Effector memory CD8-positive, alpha-beta T cell (primary cell): ENCODE measurements at regions not wholly inside any gene's neighbourhood (a gene's known extent, or its start where the extent isn't known, plus 50 kb on each side); places are given as distances from the start of the nearest gene placed in this dataset.
"Not testable (repeated sequence)": the region's sequence is repeated elsewhere in the genome, so short reads cannot be mapped to it uniquely, and the experiment has no call there.

Experiments used
- ATAC-seq: fragments of 150-1000 bp; cut with Tn5 transposase; replicated peaks from 2 replicates; pipeline ENCODE4 v1.10.0; 2021; ENCODE audit warnings: mild to moderate bottlenecking, moderate library complexity
- DNase-seq, 3 experiments: peaks; one replicate each; pipeline ENCODE4 v3.0.0; 2021
- H3K27ac Mint-ChIP-seq, 2 donors: one replicate each; pipeline ENCODE4 v1.8.0; 2022; ENCODE audit warnings: mild to moderate bottlenecking in 2 of 2, mixed read lengths in 2 of 2, moderate library complexity in 2 of 2
- H3K27me3 Mint-ChIP-seq, 2 donors: one replicate each; pipeline ENCODE4 v1.8.0; 2022; ENCODE audit warnings: mixed read lengths in 2 of 2
- H3K36me3 Mint-ChIP-seq: one replicate; pipeline ENCODE4 v1.8.0; 2022; ENCODE audit warnings: mild to moderate bottlenecking, moderate library complexity, mixed read lengths; ENCODE audit not compliant: insufficient read depth
- H3K4me1 Mint-ChIP-seq, 2 donors: one replicate each; pipeline ENCODE4 v1.8.0; 2022; ENCODE audit warnings: low read depth in 2 of 2, mixed read lengths in 2 of 2
- H3K4me3 Mint-ChIP-seq, 2 donors: one replicate each; pipeline ENCODE4 v1.8.0; 2022; ENCODE audit warnings: mild to moderate bottlenecking in 2 of 2, mixed read lengths in 2 of 2, moderate library complexity in 2 of 2
- H3K9me3 Mint-ChIP-seq, 2 donors: one replicate each; pipeline ENCODE4 v1.8.0; 2022; ENCODE audit warnings: mixed read lengths in 2 of 2

DNA sequence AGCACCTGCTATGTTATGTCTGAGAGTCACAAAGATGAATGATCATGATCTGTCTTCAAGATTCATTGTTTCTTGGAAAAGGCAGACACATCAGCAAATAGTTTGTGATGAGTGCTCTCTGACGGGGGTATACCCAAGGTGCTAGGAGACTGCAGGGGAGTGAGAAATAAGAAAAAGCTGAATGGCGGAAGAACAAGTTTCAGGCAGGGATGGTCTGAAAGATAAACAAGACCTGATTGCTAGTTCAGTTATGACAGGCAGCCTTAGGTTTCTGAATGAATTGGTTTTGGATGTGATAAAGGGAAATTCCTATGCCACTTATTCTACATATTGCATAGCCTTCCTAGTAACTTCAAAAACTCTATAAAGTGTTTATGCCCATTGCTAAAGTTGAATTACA is 327.0 kb upstream of the DKK2 start:
- DNase-seq (no peak), ATAC-seq (no peak)
- Mint-ChIP-seq H3K27ac (no peak overlapping the region), H3K4me3 (no peak overlapping the region), H3K4me1 (no peaks in the 10 kb centered on the region), H3K36me3 (no peaks in the 10 kb centered on the region), H3K27me3 (no peaks in the 10 kb centered on the region), H3K9me3 (peaks cover 0 to 4% of the 10 kb centered on the region in 2 donors)

DNA sequence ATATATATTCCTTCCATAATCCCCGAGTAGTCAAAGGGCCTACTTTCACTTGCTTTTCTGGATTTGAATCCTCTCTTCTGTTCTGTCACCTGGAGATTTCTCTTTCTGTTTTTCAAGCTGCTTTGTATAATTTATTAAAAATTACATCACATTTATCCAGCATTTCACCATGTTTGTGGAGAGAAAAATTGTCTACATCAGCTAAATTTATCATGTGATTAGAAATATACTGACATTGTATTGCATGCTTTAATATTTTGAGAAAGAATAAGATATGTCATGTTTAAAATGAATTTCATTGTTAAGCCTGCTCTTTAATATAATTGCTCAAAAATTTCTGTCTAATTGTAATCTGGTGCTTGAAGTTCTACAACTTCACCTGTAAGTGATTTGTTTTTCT is 323.1 kb upstream of the DKK2 start:
- no peaks in the 10 kb centered on the region for H3K4me1 Mint-ChIP-seq
- DNase-seq (no peak), ATAC-seq (no peak)
- H3K9me3 Mint-ChIP-seq, result no peaks in the 10 kb centered on the region
- no peak overlapping the region for H3K4me3 Mint-ChIP-seq
- no peaks in the 10 kb centered on the region for H3K36me3 Mint-ChIP-seq
- no peaks in the 10 kb centered on the region for H3K27me3 Mint-ChIP-seq
- H3K27ac Mint-ChIP-seq, result no peak overlapping the region

DNA sequence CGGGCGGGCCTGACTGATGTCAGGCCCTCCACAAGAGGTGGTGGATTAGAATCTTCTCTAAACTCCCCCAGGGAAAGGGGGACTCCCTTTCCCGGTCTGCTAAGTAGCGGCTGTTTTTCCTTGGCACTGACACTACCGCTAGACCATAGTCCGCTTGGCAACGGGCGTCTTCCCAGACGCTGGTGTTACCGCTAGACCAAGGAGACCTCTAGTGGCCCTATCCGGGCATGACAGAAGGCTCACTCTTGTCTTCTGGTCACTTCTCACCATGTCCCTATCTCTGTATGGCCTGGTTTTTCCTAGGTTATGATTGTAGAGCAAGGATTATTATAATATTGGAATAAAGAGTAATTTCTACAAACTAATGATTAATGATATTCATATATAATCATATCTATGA is 318.2 kb upstream of the DKK2 start:
- H3K9me3 Mint-ChIP-seq, H3K4me3 Mint-ChIP-seq, H3K27ac Mint-ChIP-seq, ATAC-seq, H3K27me3 Mint-ChIP-seq, DNase-seq, H3K4me1 Mint-ChIP-seq, H3K36me3 Mint-ChIP-seq: not testable (repeated sequence)

DNA sequence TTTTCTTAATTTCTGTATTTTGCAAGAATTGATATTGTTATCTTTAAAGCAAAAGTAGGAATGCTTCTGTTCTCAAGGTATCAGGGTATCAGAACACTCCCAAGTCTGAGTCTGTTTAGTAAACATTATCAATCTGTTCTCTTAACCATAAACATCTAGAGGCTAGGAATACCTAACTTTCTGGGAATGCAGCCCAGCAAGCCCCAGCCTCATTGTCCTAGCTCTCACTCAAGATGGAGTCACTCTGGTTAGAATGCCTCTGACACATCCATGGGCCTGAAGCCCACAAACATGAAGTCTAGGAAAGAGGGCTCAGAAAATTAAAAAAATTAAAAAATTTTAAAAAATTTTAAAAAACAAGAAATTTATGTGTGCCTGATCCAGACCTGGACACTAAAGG is 315.1 kb upstream of the DKK2 start:
- ATAC-seq (no peak), DNase-seq (no peak)
- Mint-ChIP-seq H3K4me1 (no peaks in the 10 kb centered on the region), H3K4me3 (no peak overlapping the region), H3K27me3 (no peaks in the 10 kb centered on the region), H3K36me3 (no peaks in the 10 kb centered on the region), H3K9me3 (peaks cover 0 to 6% of the 10 kb centered on the region in 2 donors), H3K27ac (no peak overlapping the region)

DNA sequence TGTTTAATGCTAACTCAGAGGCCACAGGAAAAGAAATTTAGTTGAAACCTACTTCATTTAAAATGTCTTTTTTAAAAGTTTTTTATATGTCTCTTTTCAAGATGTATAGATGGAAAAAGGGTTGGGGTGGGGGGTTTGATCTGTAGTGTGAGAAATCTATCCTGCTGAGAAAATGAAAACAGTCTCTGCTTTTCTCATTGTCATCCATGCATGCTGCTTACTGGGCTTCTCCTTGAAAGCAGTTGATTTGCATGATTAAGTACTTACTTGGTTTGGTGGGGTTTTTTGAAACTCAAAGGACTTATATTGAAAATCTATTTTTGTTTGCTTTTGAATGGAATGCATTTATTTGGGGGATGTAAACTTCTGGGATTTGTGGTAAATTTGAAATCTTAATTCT is 313.6 kb upstream of the DKK2 start:
- Mint-ChIP-seq H3K4me1 (no peaks in the 10 kb centered on the region), H3K27me3 (no peaks in the 10 kb centered on the region), H3K9me3 (peaks cover 0 to 6% of the 10 kb centered on the region in 2 donors), H3K27ac (no peak overlapping the region), H3K36me3 (no peaks in the 10 kb centered on the region), H3K4me3 (no peak overlapping the region)
- ATAC-seq (no peak), DNase-seq (no peak)

DNA sequence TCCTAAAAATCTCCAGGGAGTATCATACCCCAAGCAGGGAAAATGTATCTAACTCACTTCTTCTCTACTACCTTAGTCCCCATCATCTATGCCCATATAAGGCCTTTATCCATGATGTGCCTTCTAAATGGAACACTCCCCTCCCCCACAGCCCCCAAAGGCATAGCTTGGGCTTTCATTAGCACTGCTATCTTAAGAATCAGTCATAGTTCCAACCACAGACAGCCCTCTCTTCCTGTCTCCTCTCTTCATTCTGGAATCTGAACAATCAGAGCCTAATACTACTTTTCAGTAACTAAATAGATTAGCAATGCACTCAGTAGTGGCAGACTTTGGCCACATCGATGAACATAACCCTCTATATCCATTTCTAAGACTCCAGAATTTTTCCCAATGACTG is 313.2 kb upstream of the DKK2 start:
- H3K36me3 Mint-ChIP-seq, result no peaks in the 10 kb centered on the region
- H3K27me3 Mint-ChIP-seq, result no peaks in the 10 kb centered on the region
- H3K4me3 Mint-ChIP-seq, result no peak overlapping the region
- H3K9me3 Mint-ChIP-seq, result peaks cover 0 to 6% of the 10 kb centered on the region in 2 donors
- no peak overlapping the region for H3K27ac Mint-ChIP-seq
- no peaks in the 10 kb centered on the region for H3K4me1 Mint-ChIP-seq
- ATAC-seq (no peak), DNase-seq (no peak)

DNA sequence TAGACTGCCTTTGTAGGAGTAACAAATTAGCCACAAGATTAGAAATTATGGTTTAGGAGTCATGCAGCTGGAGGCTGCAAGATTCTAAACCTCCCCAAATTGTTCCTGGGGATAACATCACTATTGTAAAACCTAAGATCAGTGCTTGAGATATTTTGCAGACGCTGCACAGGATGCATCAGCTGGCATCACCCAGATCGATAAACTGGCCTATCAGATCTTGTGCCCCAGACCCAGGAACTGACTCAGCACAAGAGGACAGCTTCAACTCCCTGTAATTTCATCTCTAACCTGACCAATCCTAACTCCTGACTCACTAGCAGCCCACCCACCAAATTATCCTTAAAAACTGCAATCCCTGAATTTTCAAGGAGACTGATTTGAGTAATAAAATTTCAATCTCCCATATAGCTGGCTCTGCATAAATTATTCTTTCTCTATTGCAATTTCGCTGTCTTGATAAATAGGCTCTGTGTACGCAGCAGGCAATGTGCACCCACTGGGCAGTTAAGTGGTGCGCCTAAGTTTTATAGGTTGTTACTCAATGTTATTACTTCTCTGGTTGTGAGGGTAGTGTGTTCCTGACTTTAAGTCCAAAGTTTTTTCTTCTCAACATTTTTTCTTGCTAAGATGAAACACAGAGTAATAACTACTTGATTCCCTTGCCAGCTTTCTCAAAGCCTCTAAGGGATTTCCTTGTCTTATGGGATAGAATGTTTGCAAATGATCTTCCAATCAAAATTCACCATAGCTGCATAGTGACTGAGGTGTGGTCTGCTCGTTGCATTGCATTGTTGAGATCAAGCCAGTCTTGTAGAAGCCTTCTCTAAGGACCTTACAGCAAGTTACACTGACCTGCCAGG is 312.3 kb upstream of the DKK2 start:
- Mint-ChIP-seq H3K4me1 (no peaks in the 10 kb centered on the region), H3K27me3 (no peaks in the 10 kb centered on the region), H3K27ac (no peak overlapping the region), H3K36me3 (no peaks in the 10 kb centered on the region), H3K9me3 (no peaks in the 10 kb centered on the region), H3K4me3 (no peak overlapping the region)
- DNase-seq, result no peak
- no peak for ATAC-seq

DNA sequence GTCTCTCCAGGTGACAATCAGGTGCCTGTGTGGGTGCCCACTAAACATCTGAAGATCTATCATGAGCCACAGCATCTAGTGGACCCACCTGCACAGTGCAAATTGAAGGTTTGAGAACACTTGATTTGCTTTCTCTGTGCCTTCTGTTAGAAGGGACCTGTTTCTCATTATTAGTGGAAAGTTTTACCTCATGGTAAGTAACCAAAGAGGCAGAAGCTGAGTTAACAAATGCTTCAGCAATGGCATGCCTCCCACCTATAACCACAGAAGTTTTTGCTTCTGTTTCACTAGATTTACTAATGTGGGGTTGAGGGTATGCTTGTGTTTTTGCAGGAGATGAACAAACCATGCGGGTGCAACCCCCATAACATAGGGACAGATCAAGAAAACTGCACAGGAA is 297.4 kb upstream of the DKK2 start:
- H3K27me3 Mint-ChIP-seq, result no peaks in the 10 kb centered on the region

DNA sequence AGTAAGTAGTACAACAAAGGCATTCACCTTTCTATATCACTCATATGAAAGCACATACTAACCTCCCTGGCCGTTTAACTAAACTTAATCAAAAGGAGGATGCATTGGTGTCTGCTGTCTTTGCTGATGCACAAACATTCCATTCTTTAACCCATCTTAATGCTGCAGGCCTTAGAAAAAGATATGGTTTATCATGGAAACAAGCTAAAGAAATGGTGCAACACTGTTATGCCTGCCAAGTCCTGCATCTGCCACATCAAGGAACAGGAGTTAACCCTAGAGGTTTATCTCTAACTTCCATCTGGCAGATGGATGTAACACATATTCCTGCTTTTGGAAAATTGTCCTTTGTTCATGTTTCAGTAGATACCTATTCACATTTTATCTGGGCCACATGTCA is 296.5 kb upstream of the DKK2 start:
- ATAC-seq, H3K36me3 Mint-ChIP-seq, H3K4me3 Mint-ChIP-seq, H3K27ac Mint-ChIP-seq, H3K27me3 Mint-ChIP-seq, H3K4me1 Mint-ChIP-seq, DNase-seq, H3K9me3 Mint-ChIP-seq: not testable (repeated sequence)

More for the DNA sequence above, 297.4 kb upstream of the DKK2 start:
- Mint-ChIP-seq H3K36me3 (no peaks in the 10 kb centered on the region), H3K27ac (no peak overlapping the region), H3K4me1 (no peaks in the 10 kb centered on the region), H3K9me3 (peaks cover 0 to 3% of the 10 kb centered on the region in 2 donors), H3K4me3 (no peak overlapping the region)
- no peak for ATAC-seq
- DNase-seq, result no peak

DNA sequence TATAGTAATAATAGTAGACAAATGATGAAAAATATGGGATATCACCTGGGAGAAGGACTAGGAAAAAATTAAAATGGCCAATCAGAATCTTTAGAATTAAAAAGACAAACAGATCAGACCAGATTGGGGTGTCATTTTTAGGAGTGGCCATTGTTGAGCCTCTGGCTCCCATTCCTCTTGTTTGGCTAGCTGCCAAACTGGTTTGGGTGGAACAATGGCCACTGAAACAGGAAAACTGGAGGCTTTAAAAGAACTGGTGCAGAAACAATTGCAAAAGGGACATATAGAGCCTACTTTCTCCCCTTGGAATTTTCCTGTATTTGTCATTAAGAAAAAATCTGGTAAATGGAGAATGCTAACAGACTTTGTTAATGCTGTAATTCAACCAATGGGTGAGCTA is 294.8 kb upstream of the DKK2 start:
- peaks cover 0 to 8% of the 10 kb centered on the region in 2 donors for H3K9me3 Mint-ChIP-seq
- H3K27me3 Mint-ChIP-seq, result no peaks in the 10 kb centered on the region
- no peaks in the 10 kb centered on the region for H3K36me3 Mint-ChIP-seq
- no peak overlapping the region for H3K27ac Mint-ChIP-seq
- ATAC-seq, result no peak
- no peaks in the 10 kb centered on the region for H3K4me1 Mint-ChIP-seq
- no peak overlapping the region for H3K4me3 Mint-ChIP-seq
- DNase-seq, result no peak

DNA sequence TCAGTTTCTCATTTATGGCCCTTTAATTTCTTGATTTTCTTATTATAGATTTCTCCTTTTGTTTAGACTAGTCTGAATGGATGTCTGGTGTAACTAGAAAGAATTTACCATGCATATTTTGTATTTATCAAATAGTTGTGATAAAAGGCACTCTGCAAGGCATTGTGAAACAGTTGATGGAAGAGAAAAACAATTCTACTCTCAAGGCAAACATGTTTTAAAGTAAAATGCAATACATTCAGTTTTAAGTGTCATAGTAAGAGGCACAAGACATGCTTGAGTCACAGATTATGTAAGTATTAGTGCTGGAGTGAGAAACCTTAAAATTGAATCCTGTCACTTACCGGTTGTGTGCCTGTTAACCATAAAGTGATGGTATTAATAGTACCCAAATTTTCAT is 283.3 kb upstream of the DKK2 start:
- DNase-seq (no peak), ATAC-seq (no peak)
- Mint-ChIP-seq H3K36me3 (no peaks in the 10 kb centered on the region), H3K27ac (no peak overlapping the region), H3K9me3 (peaks cover 0 to 1% of the 10 kb centered on the region in 2 donors), H3K4me3 (no peak overlapping the region), H3K4me1 (no peaks in the 10 kb centered on the region), H3K27me3 (no peaks in the 10 kb centered on the region)

DNA sequence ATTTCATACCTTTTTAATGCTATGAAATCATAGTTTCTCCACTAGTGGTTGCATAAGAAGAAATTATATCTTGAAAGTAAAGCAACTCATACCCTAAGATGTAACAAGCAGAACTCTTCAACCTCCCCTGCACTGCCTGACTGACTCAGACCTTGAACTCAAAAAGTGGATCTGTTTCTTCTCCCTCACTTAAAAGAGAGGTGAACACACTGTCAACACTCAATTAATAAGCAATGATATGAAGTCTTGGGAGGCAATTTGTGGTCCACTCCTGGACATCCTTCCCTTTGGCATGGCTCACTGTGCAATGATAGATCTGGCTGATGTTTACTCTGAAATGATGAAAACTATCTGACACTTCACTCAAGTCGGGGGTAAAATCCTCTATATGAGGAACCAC is 282.0 kb upstream of the DKK2 start:
- Mint-ChIP-seq H3K9me3 (no peaks in the 10 kb centered on the region), H3K27ac (no peak overlapping the region), H3K4me3 (no peak overlapping the region), H3K27me3 (no peaks in the 10 kb centered on the region), H3K4me1 (no peaks in the 10 kb centered on the region), H3K36me3 (no peaks in the 10 kb centered on the region)
- DNase-seq (no peak), ATAC-seq (no peak)

DNA sequence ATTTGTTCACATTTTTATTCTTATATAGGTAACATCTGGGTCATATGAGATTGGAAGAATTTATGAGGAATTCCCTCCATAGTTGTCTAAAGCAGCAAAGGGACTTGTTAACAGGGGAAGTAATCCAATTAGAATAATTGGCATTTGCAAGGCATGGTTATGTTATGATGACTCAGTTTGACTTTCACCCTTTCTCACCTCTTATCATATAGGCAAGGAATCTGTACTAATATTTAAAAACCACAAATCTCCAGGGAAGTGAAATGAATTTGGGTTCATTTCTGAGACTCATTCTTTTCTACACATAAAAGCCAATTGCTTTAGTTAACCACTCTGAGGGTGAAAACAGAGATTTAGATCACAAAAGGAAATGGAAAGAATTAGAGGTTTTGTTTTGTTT is 281.5 kb upstream of the DKK2 start:
- Mint-ChIP-seq H3K27me3 (no peaks in the 10 kb centered on the region), H3K4me3 (no peak overlapping the region), H3K36me3 (no peaks in the 10 kb centered on the region), H3K9me3 (no peaks in the 10 kb centered on the region), H3K4me1 (no peaks in the 10 kb centered on the region), H3K27ac (no peak overlapping the region)
- ATAC-seq (no peak), DNase-seq (no peak)

DNA sequence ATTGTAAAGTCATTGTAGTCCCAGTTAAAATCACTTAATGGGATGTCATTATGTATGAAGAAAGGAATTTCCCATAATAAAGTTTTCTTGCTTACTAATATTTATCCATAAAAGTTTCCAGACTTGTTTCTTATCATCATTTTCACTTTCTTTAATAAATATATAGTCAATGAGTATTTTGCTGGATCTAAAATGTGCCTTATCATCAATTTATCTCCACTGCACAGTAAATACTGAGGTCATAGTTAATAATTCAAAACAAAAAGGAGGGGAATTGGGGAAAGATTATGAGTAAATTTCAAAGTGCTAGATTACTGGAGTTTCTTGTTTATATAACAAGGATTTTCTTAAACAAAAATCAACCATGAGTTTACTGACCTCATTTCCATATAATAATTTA is 279.5 kb upstream of the DKK2 start:
- Mint-ChIP-seq H3K36me3 (no peaks in the 10 kb centered on the region), H3K9me3 (peaks cover 0 to 1% of the 10 kb centered on the region in 2 donors), H3K27me3 (no peaks in the 10 kb centered on the region), H3K4me3 (no peak overlapping the region), H3K4me1 (no peaks in the 10 kb centered on the region), H3K27ac (no peak overlapping the region)
- no peak for ATAC-seq
- DNase-seq, result no peak
